ENCODE measurements at regions not wholly inside any gene's neighbourhood (a gene's known extent, or its start where the extent isn't known, plus 50 kb on each side); places are given as distances from the start of the nearest gene placed in this dataset.

DNA sequence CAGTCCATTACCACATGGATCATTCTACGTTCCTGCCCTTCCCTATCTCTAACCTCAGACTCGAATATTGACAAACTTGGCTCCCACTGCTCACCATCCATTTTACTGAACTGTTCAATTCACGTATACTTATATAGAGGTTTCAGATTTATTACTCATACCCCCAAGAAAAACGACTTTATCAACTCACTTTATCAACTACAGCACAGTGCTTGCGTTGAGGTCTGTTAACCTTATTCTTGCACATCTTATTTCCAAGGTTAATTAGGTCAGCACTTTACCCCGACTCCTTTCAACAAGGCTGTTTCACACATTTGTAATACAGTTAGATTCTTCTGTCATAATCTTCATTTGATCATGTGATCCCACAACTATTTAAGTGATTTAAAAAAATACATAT, 162.3 kb upstream of the AHR start:
- Histone ChIP-seq H3K36me3 (ENCODE audit: insufficient read depth) (no peaks in the 10 kb centered on the region), H3K79me2 (ENCODE audit: insufficient read depth, low read depth) (no peaks in the 10 kb centered on the region), H3K4me2 (no peak overlapping the region), H3K4me3 (IDR thresholded peaks at IDR 0.05; ENCODE audit: insufficient read depth, low read depth, low read length) (no peak overlapping the region), H3K27ac (no peak overlapping the region), H3K27me3 (ENCODE audit: insufficient read depth, low read depth) (no peaks in the 10 kb centered on the region), H2AFZ (ENCODE audit: low read depth) (no peak overlapping the region), H4K20me1 (ENCODE audit: insufficient read depth) (no peaks in the 10 kb centered on the region), H3K4me1 (ENCODE audit: low read depth, poor library complexity, severe bottlenecking) (peaks cover 11% of the 10 kb centered on the region), H3K9ac (no peak overlapping the region)
- TF ChIP-seq, protein P1, sequence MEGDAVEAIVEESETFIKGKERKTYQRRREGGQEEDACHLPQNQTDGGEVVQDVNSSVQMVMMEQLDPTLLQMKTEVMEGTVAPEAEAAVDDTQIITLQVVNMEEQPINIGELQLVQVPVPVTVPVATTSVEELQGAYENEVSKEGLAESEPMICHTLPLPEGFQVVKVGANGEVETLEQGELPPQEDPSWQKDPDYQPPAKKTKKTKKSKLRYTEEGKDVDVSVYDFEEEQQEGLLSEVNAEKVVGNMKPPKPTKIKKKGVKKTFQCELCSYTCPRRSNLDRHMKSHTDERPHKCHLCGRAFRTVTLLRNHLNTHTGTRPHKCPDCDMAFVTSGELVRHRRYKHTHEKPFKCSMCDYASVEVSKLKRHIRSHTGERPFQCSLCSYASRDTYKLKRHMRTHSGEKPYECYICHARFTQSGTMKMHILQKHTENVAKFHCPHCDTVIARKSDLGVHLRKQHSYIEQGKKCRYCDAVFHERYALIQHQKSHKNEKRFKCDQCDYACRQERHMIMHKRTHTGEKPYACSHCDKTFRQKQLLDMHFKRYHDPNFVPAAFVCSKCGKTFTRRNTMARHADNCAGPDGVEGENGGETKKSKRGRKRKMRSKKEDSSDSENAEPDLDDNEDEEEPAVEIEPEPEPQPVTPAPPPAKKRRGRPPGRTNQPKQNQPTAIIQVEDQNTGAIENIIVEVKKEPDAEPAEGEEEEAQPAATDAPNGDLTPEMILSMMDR (conservative IDR thresholded peaks at IDR 0.05; ENCODE audit: low read depth, low read length): no peak

GRCh38 chr7:17139081-17139480, 159.4 kb upstream of the AHR start:
- H3K36me3 ChIP-seq (ENCODE audit: insufficient read depth): no peaks in the 10 kb centered on the region
- no peak overlapping the region for H3K9ac ChIP-seq
- no peaks in the 10 kb centered on the region for H4K20me1 ChIP-seq (ENCODE audit: insufficient read depth)
- no peaks in the 10 kb centered on the region for H3K79me2 ChIP-seq (ENCODE audit: insufficient read depth, low read depth)
- no peak overlapping the region for H3K4me2 ChIP-seq
- TF ChIP-seq, protein P1 (conservative IDR thresholded peaks at IDR 0.05; ENCODE audit: low read depth, low read length): no peak
- H3K4me1 ChIP-seq (ENCODE audit: low read depth, poor library complexity, severe bottlenecking): peaks cover 22% of the 10 kb centered on the region
- no peak overlapping the region for H3K4me3 ChIP-seq (IDR thresholded peaks at IDR 0.05; ENCODE audit: insufficient read depth, low read depth, low read length)
- no peak overlapping the region for H3K27ac ChIP-seq
- no peak overlapping the region for H2AFZ ChIP-seq (ENCODE audit: low read depth)
- no peaks in the 10 kb centered on the region for H3K27me3 ChIP-seq (ENCODE audit: insufficient read depth, low read depth)

DNA sequence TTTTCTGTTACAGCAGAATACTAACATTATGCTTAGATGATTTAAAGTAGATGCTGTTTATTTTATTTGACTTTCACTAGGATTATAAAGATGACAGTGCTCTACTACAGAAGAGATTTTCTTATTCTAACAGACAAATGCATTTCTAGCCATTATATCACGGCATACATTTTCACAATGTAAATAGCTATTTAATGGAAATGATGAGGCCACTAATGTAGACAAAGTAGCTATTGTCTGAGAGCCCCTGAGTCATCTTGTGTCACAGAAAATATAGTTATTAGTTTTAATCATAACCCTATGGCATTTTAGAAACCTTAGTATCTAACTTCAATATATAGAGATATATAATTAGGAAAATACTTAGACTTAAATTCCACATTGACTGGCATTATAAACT, 158.0 kb upstream of the AHR start:
- H3K27ac ChIP-seq: no peak overlapping the region
- no peak overlapping the region for H3K4me3 ChIP-seq (IDR thresholded peaks at IDR 0.05; ENCODE audit: insufficient read depth, low read depth, low read length)
- H3K4me2 ChIP-seq: no peak overlapping the region
- no peaks in the 10 kb centered on the region for H3K36me3 ChIP-seq (ENCODE audit: insufficient read depth)
- H3K79me2 ChIP-seq (ENCODE audit: insufficient read depth, low read depth): no peaks in the 10 kb centered on the region
- TF ChIP-seq, protein P1 (conservative IDR thresholded peaks at IDR 0.05; ENCODE audit: low read depth, low read length): no peak
- H4K20me1 ChIP-seq (ENCODE audit: insufficient read depth): no peaks in the 10 kb centered on the region
- H3K27me3 ChIP-seq (ENCODE audit: insufficient read depth, low read depth): no peaks in the 10 kb centered on the region
- H3K4me1 ChIP-seq (ENCODE audit: low read depth, poor library complexity, severe bottlenecking): peaks cover 11% of the 10 kb centered on the region
- no peak overlapping the region for H2AFZ ChIP-seq (ENCODE audit: low read depth)
- no peak overlapping the region for H3K9ac ChIP-seq

GRCh38 chr7:17142831-17143541, 155.5 kb upstream of the AHR start:
- Histone ChIP-seq H3K9ac (no peak overlapping the region), H3K27ac (no peak overlapping the region), H3K36me3 (ENCODE audit: insufficient read depth) (no peaks in the 10 kb centered on the region), H4K20me1 (ENCODE audit: insufficient read depth) (no peaks in the 10 kb centered on the region), H3K4me1 (ENCODE audit: low read depth, poor library complexity, severe bottlenecking) (peaks cover 11% of the 10 kb centered on the region), H3K79me2 (ENCODE audit: insufficient read depth, low read depth) (no peaks in the 10 kb centered on the region), H3K4me2 (peak overlapping the region; percentile 80), H2AFZ (ENCODE audit: low read depth) (peak overlapping the region; percentile 32), H3K27me3 (ENCODE audit: insufficient read depth, low read depth) (no peaks in the 10 kb centered on the region), H3K4me3 (IDR thresholded peaks at IDR 0.05; ENCODE audit: insufficient read depth, low read depth, low read length) (no peak overlapping the region)
- TF ChIP-seq, protein P1 (conservative IDR thresholded peaks at IDR 0.05; ENCODE audit: low read depth, low read length): no peak
